ENCODE measurements at regions not wholly inside any gene's neighbourhood (a gene's known extent, or its start where the extent isn't known, plus 50 kb on each side); places are given as distances from the start of the nearest gene placed in this dataset.

GRCh38 chr14:53411125-53411524 is 258.0 kb upstream of the DDHD1 start:
- no peak overlapping the region for H4K8ac ChIP-seq (replicated peaks; ENCODE audit: insufficient read length, low read depth, low read length)
- H3T11ph ChIP-seq (ENCODE audit: low read length), result no peak overlapping the region
- no peak overlapping the region for H3K4ac ChIP-seq (ENCODE audit: low read depth, low read length)
- Mint-ChIP-seq H3K36me3 (ENCODE audit: insufficient read depth in 1 of 3, low read depth in 3 of 3) (no peaks in the 10 kb centered on the region; a peak in 1 of 7 replicates), H3K9me3 (peaks cover under 1% of the 10 kb centered on the region in 2 experiments; a peak in 1 of 5 replicates), H3K4me3 (no peak overlapping the region), H3K27ac (no peak overlapping the region; a peak in 1 of 7 replicates), H3K27me3 (ENCODE audit: low read depth) (no peaks in the 10 kb centered on the region), H3K4me1 (peaks cover 2 to 7% of the 10 kb centered on the region in 2 experiments; a peak in 2 of 4 replicates)
- no peak overlapping the region for H2BK5ac ChIP-seq (ENCODE audit: insufficient read length, low read length)
- no peak overlapping the region for H3K27ac ChIP-seq (ENCODE audit: insufficient read length, low read depth, low read length)
- H4K20me1 ChIP-seq (ENCODE audit: control insufficient read depth, insufficient read depth, insufficient read length), result no peaks in the 10 kb centered on the region
- H3K4me2 ChIP-seq (ENCODE audit: insufficient read depth, insufficient read length, low read length), result no peak overlapping the region
- no peak overlapping the region for H4K91ac ChIP-seq (ENCODE audit: insufficient read length, low read depth, low read length)
- no peak overlapping the region for H2BK120ac ChIP-seq (ENCODE audit: low read depth, low read length, poor library complexity, severe bottlenecking)
- no peak overlapping the region for H4K5ac ChIP-seq (ENCODE audit: insufficient read length, low read depth, low read length)
- no peaks in the 10 kb centered on the region for H3K23me2 ChIP-seq (ENCODE audit: insufficient read length, low read depth, low read length, poor library complexity, severe bottlenecking)
- no peak overlapping the region for H2AK5ac ChIP-seq (ENCODE audit: insufficient read length, low read length)
- H3K9ac ChIP-seq (ENCODE audit: extremely low read depth, insufficient read length, low read length), result no peak overlapping the region
- H3K9me3 ChIP-seq (ENCODE audit: control insufficient read depth, low read depth, low read length), result no peaks in the 10 kb centered on the region
- H3K23ac ChIP-seq (ENCODE audit: insufficient read length, low read depth, low read length), result no peak overlapping the region
- no CpG with 5 or more reads among the region's 4 CpGs for WGBS (ENCODE audit: extremely low coverage, insufficient read length, low lambda C conversion rate)
- TF ChIP-seq CTCF (conservative IDR thresholded peaks at IDR 0.05), result no peak
- DNase-seq, result no peak
- H2AFZ ChIP-seq (ENCODE audit: low read length), result no peak overlapping the region
- H2BK12ac ChIP-seq (ENCODE audit: insufficient read length, low read depth, low read length), result no peak overlapping the region
- no peak overlapping the region for H2BK20ac ChIP-seq (ENCODE audit: low read depth, low read length, poor library complexity, severe bottlenecking)
- no peak overlapping the region for H3K14ac ChIP-seq (ENCODE audit: insufficient read depth, low read length)
- no peak overlapping the region for H3K18ac ChIP-seq (ENCODE audit: insufficient read length, low read depth, low read length)
- H3K27me3 ChIP-seq (ENCODE audit: insufficient read depth, low read length), result no peaks in the 10 kb centered on the region
- H3K79me1 ChIP-seq (ENCODE audit: insufficient read depth, low read depth, low read length, poor library complexity, severe bottlenecking), result no peaks in the 10 kb centered on the region
- H3K79me2 ChIP-seq (ENCODE audit: insufficient read depth, low read length), result no peaks in the 10 kb centered on the region
- H3K56ac ChIP-seq (ENCODE audit: insufficient read length, low read depth, low read length), result no peak overlapping the region
- no peaks in the 10 kb centered on the region for H3K4me1 ChIP-seq (ENCODE audit: insufficient read depth, low read length)
- H2BK15ac ChIP-seq (ENCODE audit: low read depth, low read length), result no peak overlapping the region
